ENCODE measurements at regions not wholly inside any gene's neighbourhood (a gene's known extent, or its start where the extent isn't known, plus 50 kb on each side); places are given as distances from the start of the nearest gene placed in this dataset.

GRCh38 chr14:105776924-105777323, 250.5 kb downstream of the TMEM121 start:
- no peak for DNase-seq (ENCODE audit: low spot score)

- DNase-seq (ENCODE audit: low spot score), result no peak
Observed at GRCh38 chr14:105783707-105784106, 257.3 kb downstream of the TMEM121 start.

GRCh38 chr14:105793836-105794235, 267.5 kb downstream of the TMEM121 start:
- DNase-seq (ENCODE audit: low spot score), result no peak

- no peak for DNase-seq (ENCODE audit: low spot score)
Observed at GRCh38 chr14:105797546-105797945, 271.2 kb downstream of the TMEM121 start.

GRCh38 chr14:105805701-105806100, 279.3 kb downstream of the TMEM121 start:
- DNase-seq (ENCODE audit: low spot score), result no peak

GRCh38 chr14:105806568-105806967, 280.2 kb downstream of the TMEM121 start:
- DNase-seq (ENCODE audit: low spot score), result no peak

- DNase-seq (ENCODE audit: low spot score), result no peak
Observed at GRCh38 chr14:105817971-105818711, 291.8 kb downstream of the TMEM121 start.

GRCh38 chr14:105818712-105819005, 292.3 kb downstream of the TMEM121 start:
- DNase-seq (ENCODE audit: low spot score), result no peak

- no peak for DNase-seq (ENCODE audit: low spot score)
Observed at GRCh38 chr14:105830171-105830570, 303.8 kb downstream of the TMEM121 start.

GRCh38 chr14:105836160-105836559, 309.8 kb downstream of the TMEM121 start:
- no peak for DNase-seq (ENCODE audit: low spot score)

GRCh38 chr14:105836730-105837129, 310.3 kb downstream of the TMEM121 start:
- no peak for DNase-seq (ENCODE audit: low spot score)

GRCh38 chr14:105837349-105838063, 311.1 kb downstream of the TMEM121 start:
- no peak for DNase-seq (ENCODE audit: low spot score)

- no peak for DNase-seq (ENCODE audit: low spot score)
Observed at GRCh38 chr14:105838107-105838506, 311.7 kb downstream of the TMEM121 start.

GRCh38 chr14:105838591-105839424, 312.4 kb downstream of the TMEM121 start:
- no peak for DNase-seq (ENCODE audit: low spot score)

- no peak for DNase-seq (ENCODE audit: low spot score)
Observed at GRCh38 chr14:105839425-105840265, 313.3 kb downstream of the TMEM121 start.

- no peak for DNase-seq (ENCODE audit: low spot score)
Observed at GRCh38 chr14:105840266-105841021, 314.1 kb downstream of the TMEM121 start.

GRCh38 chr14:105841022-105842009, 314.9 kb downstream of the TMEM121 start:
- no peak for DNase-seq (ENCODE audit: low spot score)

- DNase-seq (ENCODE audit: low spot score), result no peak
Observed at GRCh38 chr14:105842105-105842504, 315.7 kb downstream of the TMEM121 start.

- no peak for DNase-seq (ENCODE audit: low spot score)
Observed at GRCh38 chr14:105843444-105844046, 317.2 kb downstream of the TMEM121 start.

Measured in CD4-positive, alpha-beta T cell treated with Interleukin-6 at 100 ng/mL for 8 hours (primary cell).